Germinal center (tissue), 1 donor: ENCODE measurements at regions not wholly inside any gene's neighbourhood (a gene's known extent, or its start where the extent isn't known, plus 50 kb on each side); places are given as distances from the start of the nearest gene placed in this dataset.
"Not testable (repeated sequence)": the region's sequence is repeated elsewhere in the genome, so short reads cannot be mapped to it uniquely, and the experiment has no call there.

Experiments
- DNase-seq: peaks from one replicate; pipeline ENCODE4 v3.0.0; 2012; ENCODE audit warnings: mixed read lengths, low spot score

- no peak for DNase-seq
These were observed 1350.1 kb upstream of the C9orf72 start for GRCh38 chr9:28923351-28923750.

DNA sequence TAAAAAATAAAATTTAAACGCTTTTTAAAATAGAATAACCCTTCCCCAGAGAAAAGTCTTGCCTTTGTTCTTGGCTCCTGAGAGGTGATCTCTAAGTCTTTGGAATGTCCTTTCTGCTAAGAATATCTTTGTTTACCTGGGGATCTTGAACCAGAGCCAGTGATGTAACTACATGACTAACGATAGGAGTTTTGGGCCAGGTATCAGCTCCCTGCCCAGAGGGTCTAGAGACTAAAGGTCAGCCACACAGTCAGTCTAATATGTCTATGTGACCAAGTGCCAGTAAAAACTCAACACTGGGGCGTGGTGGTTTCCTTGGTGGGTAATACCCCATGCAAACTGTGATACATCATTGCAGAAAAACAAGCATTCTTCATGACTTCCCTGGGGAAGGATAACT lies 1351.9 kb upstream of the C9orf72 start:
- DNase-seq: no peak

GRCh38 chr9:28926306-28926705 lies 1353.0 kb upstream of the C9orf72 start:
- DNase-seq: no peak

DNA sequence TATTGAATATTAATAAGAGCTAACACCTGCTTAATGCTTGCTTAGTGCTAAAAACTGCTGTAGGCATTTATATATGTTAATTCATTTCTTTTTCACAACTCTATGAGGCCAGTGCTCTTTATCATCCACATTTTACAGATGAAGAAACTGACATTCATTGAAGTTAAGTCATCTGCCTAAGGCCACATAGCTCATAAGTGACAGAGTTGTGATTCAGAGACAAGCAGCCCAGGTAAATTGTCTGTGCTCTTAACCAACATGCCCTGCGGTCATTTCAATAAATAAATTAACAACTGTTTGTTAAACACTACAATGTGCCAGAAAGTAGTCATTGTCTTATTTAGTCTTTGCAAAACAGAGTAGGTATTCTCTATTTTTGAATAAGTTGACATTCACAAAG lies 1354.4 kb upstream of the C9orf72 start:
- DNase-seq: no peak

GRCh38 chr9:28929433-28929832 lies 1356.2 kb upstream of the C9orf72 start:
- DNase-seq: no peak

GRCh38 chr9:28930766-28931165 lies 1357.5 kb upstream of the C9orf72 start:
- DNase-seq: no peak

- DNase-seq: no peak
These were observed 1360.8 kb upstream of the C9orf72 start for GRCh38 chr9:28934111-28934510.

GRCh38 chr9:28938981-28939380 lies 1365.7 kb upstream of the C9orf72 start:
- DNase-seq: no peak

DNA sequence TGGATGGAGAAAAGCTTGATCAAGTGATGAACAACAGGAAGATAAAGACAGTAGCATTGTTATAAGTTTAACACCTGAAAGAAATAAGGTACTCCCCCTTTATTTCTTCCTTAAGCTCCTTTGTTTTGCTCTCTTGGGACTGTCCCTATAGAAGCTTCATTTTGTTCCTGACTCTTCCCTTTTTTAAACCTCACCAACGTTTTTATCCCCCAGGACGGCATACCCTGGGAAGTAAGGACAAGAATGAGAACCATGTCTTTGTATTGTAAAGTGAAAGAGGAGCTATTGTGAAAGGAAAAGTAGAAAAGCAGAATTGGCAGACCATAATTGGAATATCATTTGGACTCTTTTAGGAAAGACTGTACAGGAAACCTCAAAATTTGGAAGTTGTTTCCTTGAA lies 1368.6 kb upstream of the C9orf72 start:
- DNase-seq: no peak

- no peak for DNase-seq
These were observed 1369.7 kb upstream of the C9orf72 start for GRCh38 chr9:28942941-28943340.

DNA sequence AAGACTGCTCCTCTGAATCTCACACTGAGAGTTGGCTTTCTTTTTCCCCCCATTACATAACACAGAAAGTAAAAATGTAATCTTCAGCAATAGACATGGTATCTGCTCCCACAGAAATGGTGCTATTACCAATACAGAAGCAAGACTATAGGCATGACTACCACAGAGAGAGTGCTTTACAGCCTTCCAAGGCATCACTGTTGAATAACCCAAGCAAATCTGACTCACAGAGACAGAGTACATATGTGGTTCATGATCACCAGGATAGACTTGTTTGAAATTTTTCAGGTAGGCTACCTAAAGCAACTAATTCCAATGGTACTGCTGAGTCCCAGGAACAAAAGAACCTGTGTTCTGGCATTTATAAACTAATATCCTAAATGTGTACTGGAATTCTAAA lies 1373.4 kb upstream of the C9orf72 start:
- no peak for DNase-seq

- DNase-seq: no peak
These were observed 1378.7 kb upstream of the C9orf72 start for GRCh38 chr9:28951945-28952344.

GRCh38 chr9:28956116-28956880 lies 1383.0 kb upstream of the C9orf72 start:
- DNase-seq: no peak

DNA sequence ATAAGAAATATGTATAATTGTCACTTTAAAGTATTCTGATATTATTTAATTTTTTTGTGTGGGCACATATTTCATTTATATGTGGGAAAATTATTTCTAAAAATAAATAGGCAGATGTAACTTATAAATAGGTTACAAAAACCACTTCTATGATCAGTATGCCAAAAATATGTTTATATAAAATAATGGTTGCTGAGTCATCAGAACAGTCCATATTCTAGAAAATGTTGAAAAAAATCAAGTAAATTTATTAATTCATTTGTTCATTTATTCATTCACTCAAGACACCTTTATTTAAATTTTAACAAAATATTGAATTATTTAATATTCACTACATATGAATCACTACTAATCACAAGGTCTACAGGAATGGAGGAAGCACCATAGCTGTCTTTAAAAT lies 1387.3 kb upstream of the C9orf72 start:
- DNase-seq: no peak

DNA sequence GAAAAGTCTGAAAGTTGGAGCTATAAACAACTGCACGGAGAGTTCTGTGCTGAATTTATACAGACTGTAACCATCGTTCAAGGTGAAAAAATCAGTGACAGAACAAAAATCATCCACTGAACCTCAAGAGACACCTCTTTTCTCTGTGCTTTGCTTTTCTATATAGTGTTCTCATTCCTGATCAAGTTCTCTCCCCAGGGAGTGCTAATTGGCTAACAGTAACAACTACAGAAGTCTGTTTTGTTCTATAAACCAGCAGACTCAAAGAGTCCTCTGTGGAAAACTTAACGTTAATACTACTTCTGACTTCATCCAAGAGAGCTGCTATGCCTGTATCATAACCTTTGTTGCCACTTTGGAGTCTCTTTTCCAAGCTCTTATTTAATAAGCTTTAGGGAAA lies 1388.3 kb upstream of the C9orf72 start:
- DNase-seq: no peak

- no peak for DNase-seq
These were observed 1393.9 kb upstream of the C9orf72 start for GRCh38 chr9:28967226-28967625.

DNA sequence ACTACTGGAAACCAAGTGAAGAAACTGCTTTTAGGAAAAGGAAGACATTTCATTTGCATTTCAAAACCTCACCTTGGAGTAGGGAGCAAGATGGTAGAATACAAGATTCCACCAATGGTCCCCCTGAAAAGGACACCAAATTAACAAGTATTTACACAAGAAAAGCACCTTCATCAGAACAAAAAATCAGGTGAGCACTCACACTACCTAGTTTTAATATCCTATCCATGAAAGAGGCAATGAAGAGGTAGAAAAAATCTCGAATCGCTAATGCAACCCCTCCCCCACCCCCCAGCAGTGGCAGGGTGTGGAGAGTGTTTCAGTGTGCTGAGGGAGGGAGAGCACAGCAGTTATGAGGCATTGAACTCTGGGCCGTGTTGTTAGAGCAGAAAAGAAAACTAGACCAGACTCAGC lies 1397.0 kb upstream of the C9orf72 start:
- no peak for DNase-seq

- no peak for DNase-seq
These were observed 1398.6 kb upstream of the C9orf72 start for GRCh38 chr9:28971881-28972280.

- DNase-seq: no peak
These were observed 1403.0 kb upstream of the C9orf72 start for GRCh38 chr9:28976250-28976649.

- DNase-seq: no peak
These were observed 1403.4 kb upstream of the C9orf72 start for GRCh38 chr9:28976684-28977083.

GRCh38 chr9:28981129-28981528 lies 1407.8 kb upstream of the C9orf72 start:
- no peak for DNase-seq

DNA sequence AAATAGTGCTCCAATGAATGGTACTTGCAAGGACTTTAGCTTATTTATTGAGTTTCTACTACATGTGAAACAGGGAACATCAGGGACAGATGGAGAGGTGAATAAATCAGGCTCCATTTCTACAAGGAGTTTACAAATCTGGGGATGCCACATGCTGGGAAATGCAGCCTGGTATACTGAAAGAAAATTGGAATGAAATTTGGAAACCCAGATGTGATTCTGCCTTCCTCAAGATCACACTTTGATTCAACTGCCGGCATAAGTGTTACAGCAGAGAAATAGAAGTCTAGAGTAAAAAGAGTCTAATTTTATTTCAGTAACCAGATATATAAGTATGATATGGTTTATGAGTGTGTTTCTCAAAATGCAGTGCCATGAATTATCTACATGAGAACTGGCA lies 1408.4 kb upstream of the C9orf72 start:
- no peak for DNase-seq

DNA sequence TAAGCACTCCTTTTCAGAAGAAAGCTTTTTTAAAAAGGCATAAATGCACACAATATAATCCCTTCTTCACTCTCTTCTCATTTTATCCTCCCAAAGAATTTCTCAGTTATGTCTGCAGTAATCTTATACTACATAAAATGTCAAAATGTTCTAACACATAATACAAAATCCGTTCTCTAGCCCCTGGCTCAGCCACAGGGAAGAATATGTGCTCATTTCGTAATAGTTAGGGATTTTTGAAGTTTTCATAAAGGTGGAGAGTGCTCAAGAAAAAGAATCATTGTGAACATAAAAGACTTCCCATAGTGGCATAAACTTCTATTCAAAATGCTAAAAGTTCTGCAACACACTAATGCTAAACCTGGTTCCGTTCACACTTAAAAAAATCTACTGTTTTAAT lies 1410.7 kb upstream of the C9orf72 start:
- DNase-seq: no peak

- not testable (repeated sequence) for DNase-seq
These were observed 1416.7 kb upstream of the C9orf72 start for GRCh38 chr9:28990009-28990408.
